HAP-1 (cell line): ENCODE measurements at regions not wholly inside any gene's neighbourhood (a gene's known extent, or its start where the extent isn't known, plus 50 kb on each side); places are given as distances from the start of the nearest gene placed in this dataset.

Source experiments
- DNase-seq, 2 experiments: peaks; one replicate each; pipeline ENCODE4 v3.0.0-alpha.2; 2016 to 2020; ENCODE audit warnings: low spot score in 2 of 2
- H3K27me3 ChIP-seq: fragments of 250-450 bp; sonication (Bioruptor Pico); 2 replicates; pipeline ENCODE4 v1.5.1; 2020; ENCODE audit warnings: low read depth, mild to moderate bottlenecking, moderate library complexity
- H3K36me3 ChIP-seq: fragments of 250-450 bp; sonication (Bioruptor Pico); replicated peaks from 2 replicates; pipeline ENCODE4 v1.5.1; 2020; ENCODE audit warnings: mild to moderate bottlenecking
- H3K4me1 ChIP-seq: fragments of 250-450 bp; sonication (Bioruptor Pico); 2 replicates; pipeline ENCODE4 v1.5.1; 2020; ENCODE audit warnings: mild to moderate bottlenecking
- H3K4me3 ChIP-seq: fragments of 250-450 bp; sonication (Bioruptor Pico); 2 replicates; pipeline ENCODE4 v1.5.1; 2020; ENCODE audit warnings: mild to moderate bottlenecking, moderate library complexity
- H3K9me3 ChIP-seq: fragments of 250-450 bp; sonication (Bioruptor Pico); 2 replicates; pipeline ENCODE4 v1.5.1; 2020; ENCODE audit warnings: mild to moderate bottlenecking, moderate library complexity
- in situ Hi-C: fragments of 300-500 bp; cut with MboI; formaldehyde crosslinking; loops from 3 replicates; pipeline ENCODE4 v1.14.3; 2020; ENCODE audit warnings: low sequenced_read_pairs, inconsistent platforms, mixed read lengths

DNA sequence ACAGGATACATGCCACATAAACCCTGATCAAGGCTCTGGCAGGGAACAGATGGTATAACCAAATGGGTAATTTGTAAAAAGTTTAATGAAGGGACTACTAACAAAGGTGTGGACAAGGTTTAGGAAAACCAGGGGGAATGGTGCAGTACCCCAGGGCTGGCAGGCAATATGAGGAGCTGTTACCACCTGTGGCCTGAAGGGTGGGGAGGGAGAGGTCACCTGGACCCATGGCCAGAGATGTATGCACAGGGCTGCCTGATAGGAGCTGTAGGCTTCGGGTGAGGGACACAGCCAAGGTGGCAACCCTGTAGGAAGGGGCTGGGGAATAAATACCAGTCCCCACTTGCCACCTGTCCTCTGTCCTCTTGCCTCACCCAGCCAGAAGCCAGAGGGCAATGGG, 51.4 kb upstream of the ID3 start:
- no peaks in the 10 kb centered on the region for H3K4me1 ChIP-seq
- in situ Hi-C loops: no loop called here
- H3K27me3 ChIP-seq: peaks cover 5% of the 10 kb centered on the region; the same call in 1 of the 2 replicates

DNA sequence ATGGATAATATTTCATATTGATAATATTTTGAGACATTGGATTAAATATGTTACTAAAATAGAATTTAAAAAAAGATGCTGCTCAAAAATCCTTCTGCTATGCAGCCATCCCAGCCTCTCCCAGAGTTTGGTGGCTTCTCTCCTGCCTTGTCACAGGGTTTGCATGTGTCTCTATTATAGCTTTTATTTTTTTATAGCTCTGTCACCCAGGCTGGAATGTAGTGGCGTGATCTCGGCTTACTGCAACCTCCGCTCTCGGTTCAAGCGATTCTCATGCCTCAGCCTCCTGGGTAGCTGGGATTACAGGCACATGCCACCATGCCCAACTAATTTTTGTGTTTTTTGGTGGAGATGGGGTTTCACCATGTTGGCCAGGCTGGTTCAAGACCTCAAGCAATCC, 50.7 kb upstream of the ID3 start:
- no peaks in the 10 kb centered on the region for H3K9me3 ChIP-seq
- DNase-seq: no peak

More for the DNA sequence above, 51.4 kb upstream of the ID3 start:
- Histone ChIP-seq H3K4me3 (no peak overlapping the region), H3K36me3 (no peaks in the 10 kb centered on the region), H3K9me3 (no peaks in the 10 kb centered on the region)
- no peak for DNase-seq

More for the DNA sequence above, 50.7 kb upstream of the ID3 start:
- H3K36me3 ChIP-seq: no peaks in the 10 kb centered on the region
- H3K4me3 ChIP-seq: no peak overlapping the region
- in situ Hi-C loops: no loop called here
- H3K4me1 ChIP-seq: no peaks in the 10 kb centered on the region
- peaks cover 5% of the 10 kb centered on the region; the same call in 1 of the 2 replicates for H3K27me3 ChIP-seq
